ENCODE measurements at regions not wholly inside any gene's neighbourhood (a gene's known extent, or its start where the extent isn't known, plus 50 kb on each side); places are given as distances from the start of the nearest gene placed in this dataset.

DNA sequence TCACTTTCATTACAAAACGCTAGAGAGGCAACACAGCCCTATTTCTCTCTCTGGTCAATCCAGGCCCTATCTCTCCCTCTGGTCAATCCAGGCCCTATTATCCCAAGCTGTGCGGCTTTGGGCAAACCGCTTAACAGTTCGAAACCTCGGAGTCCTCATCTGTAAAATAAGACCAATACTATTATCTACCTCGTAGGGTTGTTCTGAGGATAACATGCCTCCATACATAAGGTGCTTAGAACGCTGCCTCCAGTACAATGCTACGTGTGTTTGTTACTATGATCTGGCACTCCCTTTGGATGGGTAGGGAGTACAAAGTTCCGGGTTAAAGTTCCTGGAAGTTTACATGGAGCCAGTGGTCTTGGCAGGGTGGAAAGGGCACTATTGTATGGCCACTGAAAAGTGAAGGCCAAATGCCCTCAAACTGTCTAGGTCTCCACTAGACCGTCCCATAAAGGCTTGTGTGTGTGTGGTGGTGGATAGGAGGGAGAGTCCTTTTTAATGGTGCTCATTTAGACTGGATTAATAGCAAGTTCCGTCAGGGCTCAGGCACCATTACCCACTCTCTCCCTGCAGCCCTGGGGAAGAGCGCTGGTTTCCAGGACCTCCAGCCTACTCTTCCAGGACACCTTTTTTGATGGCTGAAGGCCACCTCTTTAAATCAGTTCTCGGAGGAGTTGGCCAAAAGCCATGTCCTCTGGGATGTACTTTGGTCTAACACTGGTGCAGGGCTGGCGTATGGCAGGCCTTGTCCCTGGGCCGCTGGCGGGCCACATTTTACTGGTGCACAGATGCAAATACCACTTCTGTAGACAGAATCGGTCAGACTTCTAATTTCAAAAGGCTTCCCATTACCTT is 75.6 kb upstream of the BCOR start:
- Histone ChIP-seq H3K4me1 (ENCODE audit: control insufficient read depth in 2 of 2, insufficient read depth in 2 of 2, low read length in 2 of 2) (peaks cover 41 to 61% of the 10 kb centered on the region in 2 donors), H2AFZ (ENCODE audit: insufficient read depth, low read depth, low read length, poor library complexity, severe bottlenecking) (peak overlapping the region; percentile 62), H3K9ac (ENCODE audit: low read length) (peak overlapping the region; percentile 75), H3K36me3 (replicated peaks in 1 of 2; ENCODE audit: control extremely low read depth in 1 of 2, control insufficient read depth in 1 of 2, extremely low read depth in 1 of 2, insufficient read depth in 2 of 2, low read length in 1 of 2) (no peaks in the 10 kb centered on the region), H3K9me3 (ENCODE audit: control extremely low read depth in 1 of 3, control insufficient read depth in 2 of 3, insufficient read depth in 1 of 3, low read length in 2 of 3) (no peaks in the 10 kb centered on the region), H3K27me3 (replicated peaks in 1 of 4; ENCODE audit: control extremely low read depth in 1 of 4, control insufficient read depth in 3 of 4, insufficient read depth in 4 of 4, low read length in 3 of 4) (no peaks in the 10 kb centered on the region), H4K20me1 (ENCODE audit: control insufficient read depth, insufficient read depth, low read length, poor library complexity, severe bottlenecking) (no peaks in the 10 kb centered on the region), H3K27ac (ENCODE audit: low read length in 2 of 2) (peak overlapping the region; percentile 97 to 99), H3K79me2 (ENCODE audit: control insufficient read depth, insufficient read depth, low read length) (no peaks in the 10 kb centered on the region), H3K4me2 (replicated peaks; ENCODE audit: low read depth, low read length, poor library complexity, severe bottlenecking) (peak overlapping the region; percentile 84), H3K4me3 (ENCODE audit: control extremely low read depth in 1 of 5, extremely low read depth in 1 of 5, insufficient read depth in 1 of 5, low read depth in 2 of 5, low read length in 4 of 5) (peak overlapping the region in 4 of 5 experiments; percentile 60 to 72 (median 65))
- peak overlapping the region; percentile 99 for H3K27ac Mint-ChIP-seq
- DNase-seq: peak; percentile 12
- no peaks in the 10 kb centered on the region for H3K27me3 Mint-ChIP-seq
- CTCF ChIA-PET: interaction anchor here (0.7 to 5.8 kb wide), 2 partner anchors 16 to 75 kb away, joined by 6 to 50 read pairs; partner anchors contain the start of gene BCOR
- H3K9me3 Mint-ChIP-seq (ENCODE audit: insufficient read depth): no peaks in the 10 kb centered on the region
- H3K4me1 Mint-ChIP-seq: peaks cover 52% of the 10 kb centered on the region
- intact Hi-C loops (cut with micrococcal nuclease): loop anchor here (5.0 to 10.0 kb wide), 3 partner anchors 316 to 1369 kb away; partner anchors contain the start of genes MED14 and MID1IP1
- WGBS (ENCODE audit: insufficient coverage): 71% methylated on average over 8 of the region's 17 CpGs
- peak overlapping the region; percentile 89 for H3K4me3 Mint-ChIP-seq
- no peak for ATAC-seq (ENCODE audit: low read depth)
- POLR2A ChIA-PET: interaction anchor here (1.0 to 6.1 kb wide), 5 partner anchors 20 to 76 kb away, joined by 3 to 102 read pairs (median 6); partner anchors contain the start of gene BCOR
- TF ChIP-seq, protein P1, sequence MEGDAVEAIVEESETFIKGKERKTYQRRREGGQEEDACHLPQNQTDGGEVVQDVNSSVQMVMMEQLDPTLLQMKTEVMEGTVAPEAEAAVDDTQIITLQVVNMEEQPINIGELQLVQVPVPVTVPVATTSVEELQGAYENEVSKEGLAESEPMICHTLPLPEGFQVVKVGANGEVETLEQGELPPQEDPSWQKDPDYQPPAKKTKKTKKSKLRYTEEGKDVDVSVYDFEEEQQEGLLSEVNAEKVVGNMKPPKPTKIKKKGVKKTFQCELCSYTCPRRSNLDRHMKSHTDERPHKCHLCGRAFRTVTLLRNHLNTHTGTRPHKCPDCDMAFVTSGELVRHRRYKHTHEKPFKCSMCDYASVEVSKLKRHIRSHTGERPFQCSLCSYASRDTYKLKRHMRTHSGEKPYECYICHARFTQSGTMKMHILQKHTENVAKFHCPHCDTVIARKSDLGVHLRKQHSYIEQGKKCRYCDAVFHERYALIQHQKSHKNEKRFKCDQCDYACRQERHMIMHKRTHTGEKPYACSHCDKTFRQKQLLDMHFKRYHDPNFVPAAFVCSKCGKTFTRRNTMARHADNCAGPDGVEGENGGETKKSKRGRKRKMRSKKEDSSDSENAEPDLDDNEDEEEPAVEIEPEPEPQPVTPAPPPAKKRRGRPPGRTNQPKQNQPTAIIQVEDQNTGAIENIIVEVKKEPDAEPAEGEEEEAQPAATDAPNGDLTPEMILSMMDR (IDR thresholded peaks at IDR 0.05): no peak
- no peak for TF ChIP-seq EZH2 (IDR thresholded peaks at IDR 0.05; ENCODE audit: borderline replicate concordance, insufficient read depth, low read depth, low read length, poor library complexity, severe bottlenecking)
